Stromal cell of bone marrow (primary cell): ENCODE measurements at regions not wholly inside any gene's neighbourhood (a gene's known extent, or its start where the extent isn't known, plus 50 kb on each side); places are given as distances from the start of the nearest gene placed in this dataset.

ENCODE experiments used
- DNase-seq: peaks from one replicate; pipeline ENCODE4 v3.0.0-alpha.2; 2012; ENCODE audit warnings: low read depth

GRCh38 chr22:49210606-49211005 is 617.1 kb downstream of the BRD1 start:
- DNase-seq, result no peak

GRCh38 chr22:49209452-49210195 is 618.0 kb downstream of the BRD1 start:
- DNase-seq, result no peak

- no peak for DNase-seq
Observed at GRCh38 chr22:49208768-49209252, 618.9 kb downstream of the BRD1 start.

- no peak for DNase-seq
Observed at GRCh38 chr22:49208004-49208402, 619.7 kb downstream of the BRD1 start.

- no peak for DNase-seq
Observed at GRCh38 chr22:49207008-49208003, 620.4 kb downstream of the BRD1 start.

GRCh38 chr22:49206281-49206680 is 621.4 kb downstream of the BRD1 start:
- DNase-seq, result no peak

GRCh38 chr22:49205483-49205800 is 622.2 kb downstream of the BRD1 start:
- no peak for DNase-seq

- DNase-seq, result no peak
Observed at GRCh38 chr22:49204599-49205482, 622.8 kb downstream of the BRD1 start.

GRCh38 chr22:49203859-49204598 is 623.6 kb downstream of the BRD1 start:
- no peak for DNase-seq

- DNase-seq, result no peak
Observed at GRCh38 chr22:49203091-49203858, 624.4 kb downstream of the BRD1 start.

GRCh38 chr22:49202226-49202625 is 625.4 kb downstream of the BRD1 start:
- DNase-seq, result no peak

GRCh38 chr22:49201046-49201970 is 626.4 kb downstream of the BRD1 start:
- no peak for DNase-seq

- DNase-seq, result no peak
Observed at GRCh38 chr22:49199224-49199623, 628.4 kb downstream of the BRD1 start.

- no peak for DNase-seq
Observed at GRCh38 chr22:49198705-49199084, 629.0 kb downstream of the BRD1 start.

GRCh38 chr22:49197986-49198704 is 629.5 kb downstream of the BRD1 start:
- DNase-seq, result no peak

GRCh38 chr22:49197505-49197904 is 630.2 kb downstream of the BRD1 start:
- DNase-seq, result no peak

- DNase-seq, result no peak
Observed at GRCh38 chr22:49196046-49196511, 631.6 kb downstream of the BRD1 start.

GRCh38 chr22:49195636-49196035 is 632.0 kb downstream of the BRD1 start:
- DNase-seq, result no peak
